WERI-Rb-1 (cell line): ENCODE measurements at regions not wholly inside any gene's neighbourhood (a gene's known extent, or its start where the extent isn't known, plus 50 kb on each side); places are given as distances from the start of the nearest gene placed in this dataset.

Experiments
- DNase-seq: peaks from one replicate; pipeline ENCODE4 v3.0.0-alpha.2; 2020
- H3K27ac ChIP-seq: fragments of 250-450 bp; sonication (Bioruptor Pico); 2 replicates; pipeline ENCODE4 v1.5.1; 2020; ENCODE audit warnings: mild to moderate bottlenecking, moderate library complexity
- H3K27me3 ChIP-seq: fragments of 250-450 bp; sonication (Bioruptor Pico); 2 replicates; pipeline ENCODE4 v1.5.1; 2021; ENCODE audit warnings: mild to moderate bottlenecking, low read depth, moderate library complexity; ENCODE audit not compliant: insufficient read depth, severe bottlenecking
- H3K36me3 ChIP-seq: fragments of 250-450 bp; sonication (Bioruptor Pico); 2 replicates; pipeline ENCODE4 v1.5.1; 2020; ENCODE audit warnings: mild to moderate bottlenecking, moderate library complexity
- H3K4me3 ChIP-seq: 2 replicates; pipeline ENCODE4 v1.5.1; 2011; ENCODE audit warnings: low read depth, mild to moderate bottlenecking, control low read depth, low read length
- H3K9me3 ChIP-seq: fragments of 250-450 bp; sonication (Bioruptor Pico); 2 replicates; pipeline ENCODE4 v1.5.1; 2021; ENCODE audit warnings: mild to moderate bottlenecking, moderate library complexity; ENCODE audit not compliant: severe bottlenecking
- CTCF ChIP-seq: IDR thresholded peaks from 2 replicates; pipeline ENCODE4 v1.5.1; 2011; ENCODE audit warnings: low read depth, mild to moderate bottlenecking, control low read depth, inconsistent platforms, low read length

- no peaks in the 10 kb centered on the region for H3K9me3 ChIP-seq
- TF ChIP-seq CTCF = no peak
- H3K36me3 ChIP-seq = no peaks in the 10 kb centered on the region
- DNase-seq = no peak
- no peak overlapping the region for H3K27ac ChIP-seq
- H3K4me3 ChIP-seq = no peak overlapping the region
- no peaks in the 10 kb centered on the region for H3K27me3 ChIP-seq
Observed at GRCh38 chr10:2144584-2144983, 407.3 kb upstream of the ADARB2 start.

- TF ChIP-seq CTCF = no peak
- H3K9me3 ChIP-seq = no peaks in the 10 kb centered on the region
- no peaks in the 10 kb centered on the region for H3K27me3 ChIP-seq
- H3K27ac ChIP-seq = no peak overlapping the region
- no peak overlapping the region for H3K4me3 ChIP-seq
- H3K36me3 ChIP-seq = no peaks in the 10 kb centered on the region
- no peak for DNase-seq
Observed at GRCh38 chr10:2143213-2143835, 406.0 kb upstream of the ADARB2 start.

- TF ChIP-seq CTCF = no peak
- Histone ChIP-seq H3K27me3 (no peaks in the 10 kb centered on the region), H3K4me3 (no peak overlapping the region), H3K9me3 (no peaks in the 10 kb centered on the region), H3K27ac (no peak overlapping the region), H3K36me3 (no peaks in the 10 kb centered on the region)
- DNase-seq = no peak
Observed at GRCh38 chr10:2139746-2140145, 402.4 kb upstream of the ADARB2 start.

- TF ChIP-seq CTCF = peak; percentile 68
- Histone ChIP-seq H3K36me3 (no peaks in the 10 kb centered on the region), H3K9me3 (no peaks in the 10 kb centered on the region), H3K27me3 (no peaks in the 10 kb centered on the region), H3K4me3 (no peak overlapping the region), H3K27ac (no peak overlapping the region)
- DNase-seq = peak; percentile 19
Observed at GRCh38 chr10:2137549-2138174, 400.3 kb upstream of the ADARB2 start.

- H3K4me3 ChIP-seq = no peak overlapping the region
- TF ChIP-seq CTCF = no peak
- DNase-seq = no peak
- H3K27me3 ChIP-seq = no peaks in the 10 kb centered on the region
- no peaks in the 10 kb centered on the region for H3K36me3 ChIP-seq
- no peak overlapping the region for H3K27ac ChIP-seq
- no peaks in the 10 kb centered on the region for H3K9me3 ChIP-seq
Observed at GRCh38 chr10:2130705-2131305, 393.5 kb upstream of the ADARB2 start.
